SU-DHL-6 (cell line): ENCODE measurements at regions not wholly inside any gene's neighbourhood (a gene's known extent, or its start where the extent isn't known, plus 50 kb on each side); places are given as distances from the start of the nearest gene placed in this dataset.

Source experiments
- H2AFZ ChIP-seq: fragments of 200-600 bp; sonication (generic); 2 replicates; pipeline ENCODE4 v1.6.1; 2014; ENCODE audit warnings: low read depth, mild to moderate bottlenecking, moderate library complexity, mixed read lengths, antibody characterized with exemption, low read length; ENCODE audit not compliant: severe bottlenecking
- H3F3A ChIP-seq: fragments of 200-600 bp; shearing (Covaris generic); 2 replicates; pipeline ENCODE4 v1.6.0; 2016; ENCODE audit warnings: antibody characterized with exemption, mild to moderate bottlenecking; ENCODE audit not compliant: insufficient read depth
- H3K27ac ChIP-seq: fragments of 200-600 bp; sonication (generic); 2 replicates; pipeline ENCODE4 v1.5.1; 2016; ENCODE audit warnings: low read depth, mild to moderate bottlenecking, low read length, moderate library complexity, mixed read lengths
- H3K27me3 ChIP-seq: fragments of 200-600 bp; sonication (generic), shearing (Covaris generic); 2 replicates; pipeline ENCODE4 v1.6.0; 2014; ENCODE audit warnings: mild to moderate bottlenecking, low read length
- H3K36me3 ChIP-seq: fragments of 200-600 bp; sonication (generic); 2 replicates; pipeline ENCODE4 v1.6.1; 2014; ENCODE audit warnings: mild to moderate bottlenecking, low read length, mixed read lengths
- H3K4me2 ChIP-seq: fragments of 300-600, 200-600 bp; shearing (Covaris generic), sonication (generic); 2 replicates; pipeline ENCODE4 v1.6.0; 2014; ENCODE audit warnings: low read length, low read depth, mild to moderate bottlenecking; ENCODE audit not compliant: poor library complexity, severe bottlenecking
- H3K4me3 ChIP-seq: fragments of 200-600 bp; sonication (generic); 2 replicates; pipeline ENCODE4 v1.5.1; 2014; ENCODE audit warnings: antibody characterized with exemption, low read length, mild to moderate bottlenecking, mixed read lengths; ENCODE audit not compliant: insufficient read depth, poor library complexity, severe bottlenecking
- H3K79me2 ChIP-seq: fragments of 200-600 bp; sonication (generic); 2 replicates; pipeline ENCODE4 v1.6.1; 2014; ENCODE audit warnings: mild to moderate bottlenecking, low read length, moderate library complexity; ENCODE audit not compliant: insufficient read depth
- H3K9ac ChIP-seq: fragments of 200-600 bp; sonication (generic); 2 replicates; pipeline ENCODE4 v1.7.0; 2014; ENCODE audit warnings: mild to moderate bottlenecking, low read length
- H3K9me2 ChIP-seq: fragments of 200-600 bp; sonication (generic); replicated peaks from 2 replicates; pipeline ENCODE4 v1.6.1; 2014; ENCODE audit warnings: low read length; ENCODE audit not compliant: insufficient read depth
- H3K9me3 ChIP-seq: fragments of 200-600 bp; sonication (generic); 2 replicates; pipeline ENCODE4 v1.6.1; 2014; ENCODE audit warnings: low read length, mixed read lengths; ENCODE audit not compliant: insufficient read depth
- H4K20me1 ChIP-seq: fragments of 200-600 bp; sonication (generic); 2 replicates; pipeline ENCODE4 v1.6.1; 2014; ENCODE audit warnings: low read depth, mild to moderate bottlenecking, antibody characterized with exemption, low read length, moderate library complexity, mixed read lengths
- EZH2phosphoT487 ChIP-seq: fragments of 200-600 bp; sonication (generic), shearing (Covaris generic); conservative IDR thresholded peaks from 2 replicates; pipeline ENCODE4 v1.6.1; 2018; ENCODE audit warnings: mild to moderate bottlenecking, antibody characterized with exemption, low read length, moderate library complexity, mixed read lengths
- TF ChIP-seq, protein P1 (sequence below): fragments of 200-600 bp; sonication (generic); IDR thresholded peaks from one replicate; pipeline ENCODE4 v1.5.1; 2017; ENCODE audit warnings: antibody characterized with exemption, mild to moderate bottlenecking, low read length, moderate library complexity; ENCODE audit not compliant: insufficient read depth, poor library complexity, severe bottlenecking

DNA sequence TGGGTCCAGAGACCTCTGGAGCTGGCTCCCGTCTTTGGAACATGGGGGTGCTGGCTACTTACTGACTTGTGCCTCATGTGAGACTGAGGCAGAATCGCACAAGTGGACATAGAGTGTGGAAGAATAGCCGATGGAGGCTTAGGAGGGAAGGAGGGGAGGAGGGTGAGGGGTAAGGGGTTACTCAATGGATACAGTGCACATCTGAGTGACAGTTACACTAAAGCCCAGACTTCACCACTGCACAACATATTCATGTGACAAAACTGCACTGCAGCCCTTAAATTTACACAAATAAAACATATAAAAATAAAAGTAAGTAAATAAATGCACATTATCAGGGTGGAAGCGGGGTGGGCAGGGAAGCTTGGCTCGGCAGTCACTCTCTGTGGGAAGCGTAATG lies 197.7 kb upstream of the RAB4A start:
- Histone ChIP-seq H3K27ac (no peak overlapping the region), H3K79me2 (no peaks in the 10 kb centered on the region), H3K36me3 (no peaks in the 10 kb centered on the region), H3K9ac (no peak overlapping the region), H3F3A (no peaks in the 10 kb centered on the region), H3K9me3 (no peaks in the 10 kb centered on the region), H3K27me3 (no peaks in the 10 kb centered on the region), H3K4me3 (no peak overlapping the region), H2AFZ (no peak overlapping the region), H4K20me1 (no peaks in the 10 kb centered on the region), H3K9me2 (no peaks in the 10 kb centered on the region), H3K4me2 (no peak overlapping the region)
- TF ChIP-seq EZH2phosphoT487: no peak
- TF ChIP-seq, protein P1, sequence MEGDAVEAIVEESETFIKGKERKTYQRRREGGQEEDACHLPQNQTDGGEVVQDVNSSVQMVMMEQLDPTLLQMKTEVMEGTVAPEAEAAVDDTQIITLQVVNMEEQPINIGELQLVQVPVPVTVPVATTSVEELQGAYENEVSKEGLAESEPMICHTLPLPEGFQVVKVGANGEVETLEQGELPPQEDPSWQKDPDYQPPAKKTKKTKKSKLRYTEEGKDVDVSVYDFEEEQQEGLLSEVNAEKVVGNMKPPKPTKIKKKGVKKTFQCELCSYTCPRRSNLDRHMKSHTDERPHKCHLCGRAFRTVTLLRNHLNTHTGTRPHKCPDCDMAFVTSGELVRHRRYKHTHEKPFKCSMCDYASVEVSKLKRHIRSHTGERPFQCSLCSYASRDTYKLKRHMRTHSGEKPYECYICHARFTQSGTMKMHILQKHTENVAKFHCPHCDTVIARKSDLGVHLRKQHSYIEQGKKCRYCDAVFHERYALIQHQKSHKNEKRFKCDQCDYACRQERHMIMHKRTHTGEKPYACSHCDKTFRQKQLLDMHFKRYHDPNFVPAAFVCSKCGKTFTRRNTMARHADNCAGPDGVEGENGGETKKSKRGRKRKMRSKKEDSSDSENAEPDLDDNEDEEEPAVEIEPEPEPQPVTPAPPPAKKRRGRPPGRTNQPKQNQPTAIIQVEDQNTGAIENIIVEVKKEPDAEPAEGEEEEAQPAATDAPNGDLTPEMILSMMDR: no peak

DNA sequence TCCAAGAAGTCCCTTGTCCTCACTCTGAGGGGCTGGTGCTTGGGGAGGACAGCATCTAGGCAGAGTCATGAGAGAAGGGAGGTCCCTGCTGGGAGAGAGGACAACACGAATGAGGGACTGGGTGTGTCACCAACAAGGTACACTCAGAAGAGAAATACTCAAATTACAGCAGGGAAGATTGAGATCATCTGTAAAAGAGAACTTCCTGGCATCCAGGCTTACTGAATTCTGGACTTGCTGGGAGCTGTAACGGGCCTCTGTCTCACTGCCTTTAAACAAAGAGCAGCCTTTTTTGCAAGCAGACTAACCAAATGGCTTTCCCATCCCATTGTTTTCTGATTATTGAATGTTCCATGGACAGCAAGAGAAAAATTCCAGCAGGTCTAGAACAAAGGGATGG lies 195.7 kb upstream of the RAB4A start:
- Histone ChIP-seq H2AFZ (no peak overlapping the region), H3K27ac (no peak overlapping the region), H3K4me3 (no peak overlapping the region), H3K9me2 (no peaks in the 10 kb centered on the region), H3K27me3 (no peaks in the 10 kb centered on the region), H3F3A (no peaks in the 10 kb centered on the region), H3K36me3 (no peaks in the 10 kb centered on the region), H3K79me2 (no peaks in the 10 kb centered on the region), H4K20me1 (no peaks in the 10 kb centered on the region), H3K4me2 (no peak overlapping the region), H3K9me3 (no peaks in the 10 kb centered on the region), H3K9ac (no peak overlapping the region)
- TF ChIP-seq EZH2phosphoT487: no peak
- TF ChIP-seq, protein P1: no peak

DNA sequence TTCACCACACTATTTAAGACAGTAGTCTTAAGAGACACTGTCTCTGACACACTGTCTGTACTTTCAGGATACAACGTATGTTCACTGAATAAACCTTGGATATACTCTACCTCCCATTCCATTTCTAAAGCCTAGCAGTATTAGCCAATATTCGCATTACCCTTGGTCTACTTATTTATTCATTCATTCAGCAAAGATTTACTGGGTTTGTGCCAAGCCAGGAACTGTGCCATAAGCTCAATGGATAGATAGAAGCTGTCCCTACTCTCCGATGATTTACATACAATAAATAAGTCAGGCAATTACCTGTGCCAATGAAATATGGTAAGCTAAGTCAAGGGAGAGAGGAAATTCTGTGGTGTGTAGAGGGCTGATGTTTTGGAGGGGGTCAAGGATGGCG lies 195.2 kb upstream of the RAB4A start:
- TF ChIP-seq EZH2phosphoT487: no peak
- TF ChIP-seq, protein P1: no peak
- H3K79me2 ChIP-seq: no peaks in the 10 kb centered on the region
- no peaks in the 10 kb centered on the region for H3K9me3 ChIP-seq
- H3K9ac ChIP-seq: no peak overlapping the region
- no peak overlapping the region for H3K4me3 ChIP-seq
- H3F3A ChIP-seq: no peaks in the 10 kb centered on the region
- H3K9me2 ChIP-seq: no peaks in the 10 kb centered on the region
- H4K20me1 ChIP-seq: no peaks in the 10 kb centered on the region
- no peak overlapping the region for H3K27ac ChIP-seq
- no peak overlapping the region for H2AFZ ChIP-seq
- H3K4me2 ChIP-seq: no peak overlapping the region
- H3K27me3 ChIP-seq: no peaks in the 10 kb centered on the region
- H3K36me3 ChIP-seq: no peaks in the 10 kb centered on the region

DNA sequence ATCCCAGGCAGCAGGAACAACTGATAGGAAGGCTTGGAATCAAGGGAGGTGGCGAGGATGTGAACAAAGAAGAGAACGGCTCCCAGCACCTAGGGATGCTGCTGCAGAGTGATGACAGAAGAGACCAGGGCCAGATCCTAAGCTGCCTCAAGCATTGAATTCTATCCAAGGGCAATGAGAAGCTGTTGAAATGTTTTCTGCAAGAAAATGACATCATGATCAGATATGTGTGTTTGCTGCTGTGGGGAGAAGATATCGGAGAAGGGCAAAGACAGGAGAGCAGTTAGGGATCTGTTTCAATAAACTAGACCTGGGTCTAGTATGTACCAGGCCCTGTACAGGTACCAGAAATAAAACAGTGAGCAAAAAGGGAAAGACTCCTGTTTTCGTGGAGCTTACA lies 194.7 kb upstream of the RAB4A start:
- Histone ChIP-seq H3K9me2 (no peaks in the 10 kb centered on the region), H3K4me2 (no peak overlapping the region), H3K27ac (no peak overlapping the region), H2AFZ (no peak overlapping the region), H3K4me3 (no peak overlapping the region), H3K9me3 (no peaks in the 10 kb centered on the region), H4K20me1 (no peaks in the 10 kb centered on the region), H3K9ac (no peak overlapping the region), H3K36me3 (no peaks in the 10 kb centered on the region), H3F3A (no peaks in the 10 kb centered on the region), H3K79me2 (no peaks in the 10 kb centered on the region), H3K27me3 (no peaks in the 10 kb centered on the region)
- TF ChIP-seq, protein P1: no peak
- no peak for TF ChIP-seq EZH2phosphoT487
